Loucy (cell line): ENCODE measurements at regions not wholly inside any gene's neighbourhood (a gene's known extent, or its start where the extent isn't known, plus 50 kb on each side); places are given as distances from the start of the nearest gene placed in this dataset.

Source experiments
- H2AFZ ChIP-seq: fragments of 200-600 bp; sonication (generic); 2 replicates; pipeline ENCODE4 v1.6.0; 2016; ENCODE audit warnings: antibody characterized with exemption, mild to moderate bottlenecking, low read length, moderate library complexity
- H3F3A ChIP-seq: fragments of 200-600 bp; 2 replicates; pipeline ENCODE4 v1.6.0; 2016; ENCODE audit warnings: antibody characterized with exemption, low read depth, mild to moderate bottlenecking
- H3K27me3 ChIP-seq: fragments of 200-600 bp; sonication (generic); 2 replicates; pipeline ENCODE4 v1.6.1; 2014; ENCODE audit warnings: low read length, mild to moderate bottlenecking; ENCODE audit not compliant: insufficient read depth, poor library complexity, severe bottlenecking
- H3K36me3 ChIP-seq: fragments of 200-600 bp; sonication (generic); 2 replicates; pipeline ENCODE4 v1.6.1; 2016; ENCODE audit warnings: low read length; ENCODE audit not compliant: insufficient read depth
- H3K4me1 ChIP-seq: fragments of 200-600 bp; sonication (generic); 2 replicates; pipeline ENCODE4 v1.5.1; 2014; ENCODE audit warnings: low read length, mild to moderate bottlenecking; ENCODE audit not compliant: insufficient read depth, poor library complexity, severe bottlenecking
- H3K4me2 ChIP-seq: fragments of 200-600 bp; sonication (generic); 2 replicates; pipeline ENCODE4 v1.6.0; 2014; ENCODE audit warnings: antibody characterized with exemption, low read length, low read depth, mild to moderate bottlenecking; ENCODE audit not compliant: poor library complexity, severe bottlenecking
- H3K4me3 ChIP-seq: fragments of 200-600 bp; sonication (generic); 2 replicates; pipeline ENCODE4 v1.5.1; 2014; ENCODE audit warnings: low read length, mild to moderate bottlenecking, mixed read lengths; ENCODE audit not compliant: poor library complexity, severe bottlenecking
- H3K79me2 ChIP-seq: fragments of 200-600 bp; sonication (generic); 2 replicates; pipeline ENCODE4 v1.6.1; 2014; ENCODE audit warnings: low read length; ENCODE audit not compliant: insufficient read depth
- H3K9ac ChIP-seq: fragments of 200-600 bp; sonication (generic); 2 replicates; pipeline ENCODE4 v1.6.0; 2014; ENCODE audit warnings: mild to moderate bottlenecking, low read depth, low read length, moderate library complexity; ENCODE audit not compliant: poor library complexity, severe bottlenecking
- H3K9me2 ChIP-seq: fragments of 200-600 bp; sonication (generic); replicated peaks from 2 replicates; pipeline ENCODE4 v1.6.1; 2016; ENCODE audit warnings: low read depth, low read length, mixed read lengths
- H3K9me3 ChIP-seq: fragments of 200-600 bp; sonication (generic); 2 replicates; pipeline ENCODE4 v1.6.1; 2014; ENCODE audit warnings: mild to moderate bottlenecking, antibody characterized with exemption, low read length, low read depth; ENCODE audit not compliant: insufficient read depth
- H4K20me1 ChIP-seq: fragments of 200-600 bp; sonication (generic); 2 replicates; pipeline ENCODE4 v1.6.0; 2014; ENCODE audit warnings: antibody characterized with exemption, low read length, mild to moderate bottlenecking; ENCODE audit not compliant: insufficient read depth, poor library complexity, severe bottlenecking
- CTCF ChIP-seq: fragments of 200-600 bp; sonication (generic); conservative IDR thresholded peaks from 2 replicates; pipeline ENCODE4 v1.5.1; 2014; ENCODE audit warnings: mild to moderate bottlenecking, antibody characterized with exemption, low read length
- EZH2phosphoT487 ChIP-seq: fragments of 200-600 bp; IDR thresholded peaks from 2 replicates; pipeline ENCODE4 v1.6.1; 2018; ENCODE audit warnings: antibody characterized with exemption, mild to moderate bottlenecking, moderate library complexity, borderline replicate concordance

- Histone ChIP-seq H3K4me2 (no peak overlapping the region), H3K4me1 (no peaks in the 10 kb centered on the region)
- TF ChIP-seq EZH2phosphoT487 (no peak), CTCF (no peak)
These were observed 60.1 kb downstream of the GADD45G start for GRCh38 chr9:89664896-89665329.

GRCh38 chr9:89666364-89666763 lies 61.6 kb downstream of the GADD45G start:
- H3K36me3 ChIP-seq = no peaks in the 10 kb centered on the region
- H3K4me1 ChIP-seq = no peaks in the 10 kb centered on the region
- H3K79me2 ChIP-seq = no peaks in the 10 kb centered on the region
- no peak overlapping the region for H3K4me2 ChIP-seq
- H3K4me3 ChIP-seq = no peak overlapping the region
- no peaks in the 10 kb centered on the region for H4K20me1 ChIP-seq
- no peaks in the 10 kb centered on the region for H3K9me3 ChIP-seq
- no peak overlapping the region for H3K9ac ChIP-seq
- no peaks in the 10 kb centered on the region for H3K27me3 ChIP-seq
- H3K9me2 ChIP-seq = no peaks in the 10 kb centered on the region
- H3F3A ChIP-seq = no peaks in the 10 kb centered on the region
- TF ChIP-seq EZH2phosphoT487 (no peak), CTCF (no peak)
- H2AFZ ChIP-seq = no peak overlapping the region

More at GRCh38 chr9:89664896-89665329, 60.1 kb downstream of the GADD45G start:
- H3F3A ChIP-seq = no peaks in the 10 kb centered on the region
- H3K27me3 ChIP-seq = no peaks in the 10 kb centered on the region
- H2AFZ ChIP-seq = no peak overlapping the region
- H3K9me3 ChIP-seq = no peaks in the 10 kb centered on the region
- H4K20me1 ChIP-seq = no peaks in the 10 kb centered on the region
- no peaks in the 10 kb centered on the region for H3K36me3 ChIP-seq
- no peak overlapping the region for H3K9ac ChIP-seq
- no peaks in the 10 kb centered on the region for H3K79me2 ChIP-seq
- no peaks in the 10 kb centered on the region for H3K9me2 ChIP-seq
- no peak overlapping the region for H3K4me3 ChIP-seq

GRCh38 chr9:89666950-89667349 lies 62.1 kb downstream of the GADD45G start:
- no peaks in the 10 kb centered on the region for H3K9me2 ChIP-seq
- H3K36me3 ChIP-seq = no peaks in the 10 kb centered on the region
- H3K9me3 ChIP-seq = no peaks in the 10 kb centered on the region
- no peak overlapping the region for H2AFZ ChIP-seq
- H3K4me2 ChIP-seq = no peak overlapping the region
- no peak overlapping the region for H3K4me3 ChIP-seq
- no peaks in the 10 kb centered on the region for H3K79me2 ChIP-seq
- H3F3A ChIP-seq = no peaks in the 10 kb centered on the region
- TF ChIP-seq CTCF (no peak), EZH2phosphoT487 (no peak)
- no peaks in the 10 kb centered on the region for H3K27me3 ChIP-seq
- H3K4me1 ChIP-seq = no peaks in the 10 kb centered on the region
- H4K20me1 ChIP-seq = no peaks in the 10 kb centered on the region
- no peak overlapping the region for H3K9ac ChIP-seq
